Esophagus muscularis mucosa (tissue), 4 donors: ENCODE measurements at regions not wholly inside any gene's neighbourhood (a gene's known extent, or its start where the extent isn't known, plus 50 kb on each side); places are given as distances from the start of the nearest gene placed in this dataset.
A peak's percentile ranks its signal among the peaks of the same experiment; 100 is the strongest.

Experiments used
- DNase-seq: peaks from one replicate; pipeline ENCODE4 v3.0.0-alpha.2; 2017; ENCODE audit errors: extremely low spot score
- H3K27ac ChIP-seq, 4 donors: fragments of 200-600 bp; sonication (generic); replicated peaks in 1 of 4; 1 replicate in 3 of 4; 2 replicates in 1 of 4; pipeline ENCODE4 v1.5.1; 2016 to 2019; ENCODE audit warnings: mild to moderate bottlenecking in 1 of 4
- H3K27me3 ChIP-seq, 4 donors: fragments of 200-600 bp; sonication (generic); one replicate each; pipeline versions ENCODE4 v1.5.1 to v1.6.0; 2016 to 2019
- H3K36me3 ChIP-seq, 4 donors: fragments of 200-600 bp; sonication (generic); one replicate each; pipeline ENCODE4 v1.5.1; 2016 to 2019
- H3K4me1 ChIP-seq, 4 donors: fragments of 200-600 bp; sonication (generic); one replicate each; pipeline ENCODE4 v1.5.1; 2016 to 2019
- H3K4me3 ChIP-seq, 4 donors: fragments of 200-600 bp; sonication (generic); 1 replicate in 2 of 4; 2 replicates in 2 of 4; pipeline ENCODE4 v1.5.1; 2016 to 2019; ENCODE audit warnings: mild to moderate bottlenecking in 4 of 4, moderate library complexity in 1 of 4
- H3K9me3 ChIP-seq, 4 donors: fragments of 200-600 bp; sonication (generic); 1 replicate in 3 of 4; 2 replicates in 1 of 4; pipeline ENCODE4 v1.5.1; 2016 to 2019
- EP300 ChIP-seq: sonication (generic); formaldehyde crosslinking; IDR thresholded peaks from one replicate; pipeline ENCODE4 v1.6.1; 2017; ENCODE audit warnings: antibody characterized with exemption
- POLR2A ChIP-seq: fragments of 450-650 bp; IDR thresholded peaks from one replicate; pipeline ENCODE4 v1.6.1; 2017; ENCODE audit warnings: antibody characterized with exemption, moderate library complexity, mild to moderate bottlenecking, low read depth
- POLR2AphosphoS5 ChIP-seq, 2 donors: sonication (generic); formaldehyde crosslinking; IDR thresholded peaks; one replicate each; pipeline ENCODE4 v1.6.1; 2017; ENCODE audit warnings: antibody characterized with exemption in 2 of 2
- WGBS: methylation state at CpG from one replicate; pipeline ENCODE4 v1.1.5; 2018; 5-methylcytosine and 5-hydroxymethylcytosine counted together
- intact Hi-C: fragments of 100-400 bp; cut with DNase I; formaldehyde crosslinking; loops from one replicate; pipeline ENCODE4 v1.15.1; 2023
- TF ChIP-seq, protein P1 (sequence below), 3 experiments: fragments of 200-600 bp in 2 of 3; fragments of 450-650 bp in 1 of 3; sonication (generic) in 2 of 3; IDR thresholded peaks; one replicate each; pipeline ENCODE4 v1.5.1; 2017 to 2019; ENCODE audit warnings: antibody characterized with exemption in 3 of 3, mild to moderate bottlenecking in 2 of 3, moderate library complexity in 1 of 3

DNA sequence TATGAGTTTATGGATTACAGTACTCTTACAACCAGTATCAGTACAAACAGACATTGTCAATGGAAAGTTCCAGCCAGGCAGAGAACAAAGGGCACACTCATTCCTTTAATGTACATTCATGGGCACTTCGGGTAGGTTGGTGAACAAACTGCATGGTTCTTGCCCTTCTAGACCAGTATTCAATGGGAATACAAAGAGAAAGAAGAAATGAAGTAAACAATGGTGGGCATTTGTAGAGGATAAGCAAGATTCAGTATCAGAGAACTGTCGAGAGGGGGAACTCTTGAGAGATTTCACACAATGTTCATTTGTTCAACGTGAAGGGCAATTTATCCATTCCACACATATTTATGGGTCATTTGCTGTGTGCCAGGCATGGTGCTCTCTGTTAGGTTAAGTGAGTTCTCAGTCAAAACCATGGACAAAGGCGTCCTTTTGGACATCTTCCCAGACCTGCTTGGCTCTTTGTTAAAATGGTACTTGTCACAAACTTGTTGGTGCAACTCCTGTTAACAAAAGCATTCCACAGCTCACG, 714.8 kb downstream of the DHX35 start:
- H3K27ac ChIP-seq, result no peak overlapping the region
- intact Hi-C loops, result no loop called here
- no peak overlapping the region for H3K4me3 ChIP-seq
- no peaks in the 10 kb centered on the region for H3K36me3 ChIP-seq
- H3K27me3 ChIP-seq, result no peaks in the 10 kb centered on the region
- DNase-seq, result no peak
- peaks cover 0 to 15% (median 0%) of the 10 kb centered on the region in 4 donors for H3K9me3 ChIP-seq
- TF ChIP-seq, protein P1, sequence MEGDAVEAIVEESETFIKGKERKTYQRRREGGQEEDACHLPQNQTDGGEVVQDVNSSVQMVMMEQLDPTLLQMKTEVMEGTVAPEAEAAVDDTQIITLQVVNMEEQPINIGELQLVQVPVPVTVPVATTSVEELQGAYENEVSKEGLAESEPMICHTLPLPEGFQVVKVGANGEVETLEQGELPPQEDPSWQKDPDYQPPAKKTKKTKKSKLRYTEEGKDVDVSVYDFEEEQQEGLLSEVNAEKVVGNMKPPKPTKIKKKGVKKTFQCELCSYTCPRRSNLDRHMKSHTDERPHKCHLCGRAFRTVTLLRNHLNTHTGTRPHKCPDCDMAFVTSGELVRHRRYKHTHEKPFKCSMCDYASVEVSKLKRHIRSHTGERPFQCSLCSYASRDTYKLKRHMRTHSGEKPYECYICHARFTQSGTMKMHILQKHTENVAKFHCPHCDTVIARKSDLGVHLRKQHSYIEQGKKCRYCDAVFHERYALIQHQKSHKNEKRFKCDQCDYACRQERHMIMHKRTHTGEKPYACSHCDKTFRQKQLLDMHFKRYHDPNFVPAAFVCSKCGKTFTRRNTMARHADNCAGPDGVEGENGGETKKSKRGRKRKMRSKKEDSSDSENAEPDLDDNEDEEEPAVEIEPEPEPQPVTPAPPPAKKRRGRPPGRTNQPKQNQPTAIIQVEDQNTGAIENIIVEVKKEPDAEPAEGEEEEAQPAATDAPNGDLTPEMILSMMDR (IDR thresholded peaks at IDR 0.05), result peak in 1 of 3 experiments; percentile 17
- no peak for TF ChIP-seq POLR2AphosphoS5 (IDR thresholded peaks at IDR 0.05)
- H3K4me1 ChIP-seq, result no peaks in the 10 kb centered on the region
- 54% methylated on average over 5 of the region's 5 CpGs for WGBS

DNA sequence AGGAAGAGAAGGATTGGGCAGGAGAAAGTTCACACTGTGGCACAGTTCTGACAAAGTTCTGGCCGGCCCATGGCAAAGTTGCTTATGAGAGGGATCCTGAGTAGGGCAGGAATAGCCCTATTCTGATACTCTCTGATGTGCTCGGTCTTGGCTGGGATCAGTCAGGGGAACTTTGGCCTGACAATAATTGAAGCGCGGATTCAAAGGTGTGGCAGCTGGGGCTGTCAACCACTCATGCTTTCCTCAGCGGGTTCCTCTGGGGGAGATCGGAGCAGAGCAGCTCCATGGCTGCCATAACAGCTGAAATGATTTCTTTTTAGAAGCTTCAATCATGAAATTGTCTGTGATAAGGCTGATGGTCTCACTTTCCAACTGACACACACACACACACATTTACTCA, 714.1 kb downstream of the DHX35 start:
- no peak overlapping the region for H3K27ac ChIP-seq
- no peak overlapping the region for H3K4me3 ChIP-seq
- intact Hi-C loops, result no loop called here
- no peaks in the 10 kb centered on the region for H3K27me3 ChIP-seq
- no peaks in the 10 kb centered on the region for H3K4me1 ChIP-seq
- H3K36me3 ChIP-seq, result no peaks in the 10 kb centered on the region
- H3K9me3 ChIP-seq, result peaks cover 0 to 15% (median 0%) of the 10 kb centered on the region in 4 donors
- WGBS, result 93% methylated on average over 6 of the region's 6 CpGs
- no peak for DNase-seq
- no peak for TF ChIP-seq POLR2AphosphoS5 (IDR thresholded peaks at IDR 0.05)
- TF ChIP-seq EP300, result no peak
- no peak for TF ChIP-seq POLR2A
- TF ChIP-seq, protein P1 (IDR thresholded peaks at IDR 0.05), result no peak

DNA sequence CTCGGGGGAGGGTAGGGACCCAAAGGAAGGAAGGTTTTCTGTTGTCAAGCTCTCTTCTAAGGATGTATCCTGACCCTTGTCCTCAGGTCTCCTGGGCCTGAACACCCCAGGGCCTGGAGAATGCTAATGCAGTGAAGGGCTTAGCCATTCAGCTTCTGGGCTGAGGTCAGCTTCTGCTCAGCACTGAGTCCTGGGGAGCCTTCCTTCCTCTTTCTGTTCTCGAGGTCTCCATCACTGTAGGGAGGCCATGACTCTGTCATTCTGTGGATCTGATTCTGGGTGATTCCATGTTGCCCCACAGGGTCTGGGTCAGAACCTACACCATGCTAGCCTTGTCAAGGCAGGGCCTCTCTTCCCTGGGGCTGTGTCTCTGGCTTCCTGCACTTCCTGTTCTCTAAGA, 712.7 kb downstream of the DHX35 start:
- WGBS, result 63% methylated on average over 2 of the region's 2 CpGs
- Histone ChIP-seq H3K9me3 (peaks cover 0 to 8% (median 0%) of the 10 kb centered on the region in 4 donors), H3K4me1 (no peaks in the 10 kb centered on the region), H3K27ac (no peak overlapping the region), H3K36me3 (no peaks in the 10 kb centered on the region), H3K4me3 (no peak overlapping the region), H3K27me3 (no peaks in the 10 kb centered on the region)
- intact Hi-C loops, result no loop called here
- TF ChIP-seq, protein P1 (IDR thresholded peaks at IDR 0.05), result no peak
- no peak for TF ChIP-seq POLR2A
- no peak for TF ChIP-seq EP300
- no peak for TF ChIP-seq POLR2AphosphoS5 (IDR thresholded peaks at IDR 0.05)
- no peak for DNase-seq

DNA sequence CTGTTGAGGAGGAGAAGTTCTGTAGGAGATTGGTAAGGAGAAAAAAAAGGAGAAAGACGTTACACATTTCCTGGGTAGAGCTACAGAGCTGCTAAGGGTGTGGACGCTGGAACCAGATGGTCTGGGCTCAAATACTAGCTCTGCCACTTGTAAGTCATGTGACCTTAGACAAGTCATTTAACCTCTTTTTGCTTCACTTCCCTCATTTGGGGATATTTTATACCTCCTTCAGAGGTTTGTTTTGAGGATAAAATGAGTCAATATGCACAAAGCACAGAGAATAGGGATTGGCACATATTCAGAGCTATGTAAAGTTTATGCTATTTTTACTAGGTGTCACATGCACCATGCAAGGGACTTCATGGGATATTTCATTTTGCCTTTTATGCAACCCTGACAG, 708.8 kb downstream of the DHX35 start:
- no peak overlapping the region for H3K27ac ChIP-seq
- intact Hi-C loops, result no loop called here
- H3K4me3 ChIP-seq, result no peak overlapping the region
- H3K27me3 ChIP-seq, result no peaks in the 10 kb centered on the region
- WGBS, result 60% methylated on average over 2 of the region's 2 CpGs
- no peak for DNase-seq
- no peaks in the 10 kb centered on the region for H3K36me3 ChIP-seq
- no peaks in the 10 kb centered on the region for H3K4me1 ChIP-seq
- no peak for TF ChIP-seq POLR2A
- no peak for TF ChIP-seq EP300
- TF ChIP-seq POLR2AphosphoS5 (IDR thresholded peaks at IDR 0.05), result no peak
- TF ChIP-seq, protein P1 (IDR thresholded peaks at IDR 0.05), result no peak
- no peaks in the 10 kb centered on the region for H3K9me3 ChIP-seq

DNA sequence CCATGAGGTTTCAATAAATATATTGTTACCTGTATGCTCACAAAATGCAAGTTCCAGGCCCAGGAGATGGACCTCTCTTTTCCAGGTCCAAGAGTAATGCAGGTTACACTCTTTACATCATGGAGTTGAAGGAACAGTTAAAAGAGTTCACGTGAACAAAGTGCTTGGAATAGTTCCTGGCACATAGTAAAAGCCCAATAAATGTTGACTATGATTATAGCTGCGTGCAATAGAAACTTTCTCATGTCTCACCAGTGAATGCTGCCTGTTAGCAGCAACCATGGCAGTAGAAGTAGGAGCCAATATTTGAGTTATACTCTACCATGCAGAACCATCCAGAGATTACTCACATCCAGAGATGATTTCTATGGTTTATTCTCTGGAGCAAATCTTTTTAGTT, 707.5 kb downstream of the DHX35 start:
- intact Hi-C loops, result no loop called here
- H3K27ac ChIP-seq, result no peak overlapping the region
- H3K4me1 ChIP-seq, result no peaks in the 10 kb centered on the region
- TF ChIP-seq, protein P1 (IDR thresholded peaks at IDR 0.05), result no peak
- TF ChIP-seq POLR2AphosphoS5 (IDR thresholded peaks at IDR 0.05), result no peak
- TF ChIP-seq POLR2A, result no peak
- no peak for TF ChIP-seq EP300
- no peak overlapping the region for H3K4me3 ChIP-seq
- no peaks in the 10 kb centered on the region for H3K9me3 ChIP-seq
- H3K27me3 ChIP-seq, result no peaks in the 10 kb centered on the region
- DNase-seq, result no peak
- 94% methylated on average over 2 of the region's 2 CpGs for WGBS
- H3K36me3 ChIP-seq, result no peaks in the 10 kb centered on the region
